IMR-90 (cell line): ENCODE measurements at regions not wholly inside any gene's neighbourhood (a gene's known extent, or its start where the extent isn't known, plus 50 kb on each side); places are given as distances from the start of the nearest gene placed in this dataset.

Experiments used
- ATAC-seq: fragments of 200-7000 bp; cut with Tn5 transposase; 2 replicates; pipeline ENCODE4 v1.9.1; 2020; ENCODE audit warnings: low read depth, mild to moderate bottlenecking, moderate library complexity
- BruUV-seq: library from RNA; stranded (reverse); fragments of 400-500 nt; replicated peaks from 2 replicates; lab custom pipeline; 2021; lab: Mats Ljungman, UMichigan
- CTCF ChIA-PET: fragments of 300-600 bp; formaldehyde crosslinking; extraction: SDS; loops from one replicate; lab custom pipeline; 2021; ENCODE audit warnings: antibody characterized with exemption; lab: Yijun Ruan, JAX
- POLR2A ChIA-PET: fragments of 300-600 bp; sonication (Branson Sonifier 250); formaldehyde crosslinking; loops from one replicate; lab custom pipeline; 2022; ENCODE audit warnings: antibody characterized with exemption; ENCODE audit not compliant: unreplicated experiment; lab: Charles Lee
- DNase-seq: peaks from one replicate; pipeline ENCODE4 v3.0.0; 2013
- H2AFZ ChIP-seq: replicated peaks from 2 replicates; pipeline ENCODE3; 2013; ENCODE audit warnings: low read length, mild to moderate bottlenecking; ENCODE audit not compliant: poor library complexity
- H2AK5ac ChIP-seq: 2 replicates; pipeline ENCODE4 v1.6.1; 2013; ENCODE audit warnings: low read depth, low read length, inconsistent platforms
- H2AK9ac ChIP-seq: replicated peaks from 2 replicates; pipeline ENCODE3; 2013; ENCODE audit warnings: mild to moderate bottlenecking, low read depth, low read length, moderate library complexity; ENCODE audit not compliant: poor library complexity
- H2BK120ac ChIP-seq: 2 replicates; pipeline ENCODE4 v1.6.1; 2013; ENCODE audit warnings: low read depth, low read length, inconsistent platforms
- H2BK15ac ChIP-seq: 3 replicates; pipeline ENCODE4 v1.6.1; 2013; ENCODE audit warnings: low read depth, low read length, inconsistent platforms
- H2BK20ac ChIP-seq: 2 replicates; pipeline ENCODE4 v1.6.1; 2013; ENCODE audit warnings: low read depth, mild to moderate bottlenecking, inconsistent platforms, low read length, moderate library complexity
- H2BK5ac ChIP-seq: 2 replicates; pipeline ENCODE4 v1.6.1; 2013; ENCODE audit warnings: mild to moderate bottlenecking, low read depth, low read length, inconsistent platforms; ENCODE audit not compliant: poor library complexity, severe bottlenecking
- H3K14ac ChIP-seq: replicated peaks from 2 replicates; pipeline ENCODE4 v1.6.1; 2013; ENCODE audit warnings: low read depth, low read length, inconsistent platforms
- H3K18ac ChIP-seq: 2 replicates; pipeline ENCODE4 v1.6.1; 2013; ENCODE audit warnings: low read depth, low read length, control low read depth
- H3K23ac ChIP-seq: 2 replicates; pipeline ENCODE4 v1.6.1; 2013; ENCODE audit warnings: low read depth, low read length, inconsistent platforms
- H3K27ac ChIP-seq: 2 replicates; pipeline ENCODE4 v1.5.1; 2013; ENCODE audit warnings: mild to moderate bottlenecking, control low read depth, low read length; ENCODE audit not compliant: insufficient read depth
- H3K27me3 ChIP-seq: 2 replicates; pipeline ENCODE4 v1.6.1; 2013; ENCODE audit warnings: low read length; ENCODE audit not compliant: control insufficient read depth, insufficient read depth
- H3K36me3 ChIP-seq: 2 replicates; pipeline ENCODE4 v1.6.1; 2013; ENCODE audit warnings: low read length, mixed read lengths; ENCODE audit not compliant: control insufficient read depth, insufficient read depth
- H3K4ac ChIP-seq: 2 replicates; pipeline ENCODE4 v1.6.1; 2013; ENCODE audit warnings: low read depth, low read length, inconsistent platforms
- H3K4me1 ChIP-seq: 2 replicates; pipeline ENCODE4 v1.6.1; 2013; ENCODE audit warnings: low read length, mixed read lengths; ENCODE audit not compliant: control insufficient read depth, insufficient read depth
- H3K4me2 ChIP-seq: 2 replicates; pipeline ENCODE4 v1.6.1; 2013; ENCODE audit warnings: low read depth, mild to moderate bottlenecking, control low read depth, low read length, moderate library complexity
- H3K4me3 ChIP-seq: 2 replicates; pipeline ENCODE4 v1.5.1; 2013; ENCODE audit warnings: low read depth, mild to moderate bottlenecking, control low read depth, low read length, moderate library complexity; ENCODE audit not compliant: insufficient read depth
- H3K56ac ChIP-seq: 2 replicates; pipeline ENCODE4 v1.6.1; 2013; ENCODE audit warnings: low read length, inconsistent platforms; ENCODE audit not compliant: insufficient read depth; ENCODE audit errors: extremely low read depth
- H3K79me1 ChIP-seq, 2 experiments: 2 replicates each; pipeline ENCODE4 v1.6.1; 2013; ENCODE audit warnings: low read length in 2 of 2, inconsistent platforms in 1 of 2, low read depth in 1 of 2
- H3K9ac ChIP-seq: 2 replicates; pipeline ENCODE4 v1.6.1; 2013; ENCODE audit warnings: low read depth, low read length, control low read depth
- H3K9me1 ChIP-seq: 2 replicates; pipeline ENCODE4 v1.6.1; 2013; ENCODE audit warnings: low read length, inconsistent platforms; ENCODE audit not compliant: insufficient read depth
- H3K9me3 ChIP-seq: 2 replicates; pipeline ENCODE4 v1.6.1; 2013; ENCODE audit warnings: low read length; ENCODE audit not compliant: control insufficient read depth, insufficient read depth
- H4K20me1 ChIP-seq: 2 replicates; pipeline ENCODE4 v1.6.1; 2013; ENCODE audit warnings: low read length, inconsistent platforms; ENCODE audit not compliant: insufficient read depth
- H4K5ac ChIP-seq: 2 replicates; pipeline ENCODE4 v1.6.1; 2013; ENCODE audit warnings: mild to moderate bottlenecking, low read depth, low read length, control low read depth
- H4K8ac ChIP-seq, 2 experiments: 2 replicates each; pipeline ENCODE4 v1.6.1; 2013; ENCODE audit warnings: low read depth in 2 of 2, low read length in 2 of 2, control low read depth in 1 of 2, inconsistent platforms in 1 of 2
- H4K91ac ChIP-seq: 2 replicates; pipeline ENCODE4 v1.6.1; 2013; ENCODE audit warnings: low read depth, low read length, inconsistent platforms; ENCODE audit not compliant: insufficient read depth
- BHLHE40 ChIP-seq: fragments of 150-350 bp; IDR thresholded peaks from 2 replicates; pipeline ENCODE4 v1.6.1; 2016; ENCODE audit warnings: mild to moderate bottlenecking, low read depth, low read length
- CEBPB ChIP-seq: IDR thresholded peaks from 2 replicates; pipeline ENCODE4 v1.6.1; 2012; ENCODE audit warnings: low read depth, low read length, improper control_type of control experiment
- CHD1 ChIP-seq: IDR thresholded peaks from 2 replicates; pipeline ENCODE4 v1.6.1; 2012; ENCODE audit warnings: low read depth, low read length, improper control_type of control experiment
- FOS ChIP-seq: fragments of 150-350 bp; IDR thresholded peaks from 2 replicates; pipeline ENCODE4 v1.6.1; 2016; ENCODE audit warnings: low read depth, low read length
- MAFK ChIP-seq: IDR thresholded peaks from 2 replicates; pipeline ENCODE4 v1.6.1; 2012; ENCODE audit warnings: low read depth, low read length, improper control_type of control experiment
- MAZ ChIP-seq: IDR thresholded peaks from 2 replicates; pipeline ENCODE4 v1.6.1; 2012; ENCODE audit warnings: low read depth, mild to moderate bottlenecking, low read length, improper control_type of control experiment, moderate library complexity, borderline replicate concordance
- MXI1 ChIP-seq: IDR thresholded peaks from 2 replicates; pipeline ENCODE4 v1.6.1; 2012; ENCODE audit warnings: low read depth, mild to moderate bottlenecking, low read length, moderate library complexity, borderline replicate concordance
- NFE2L2 ChIP-seq: fragments of 150-350 bp; IDR thresholded peaks from 2 replicates; pipeline ENCODE4 v1.6.1; 2016; ENCODE audit warnings: low read depth, mild to moderate bottlenecking, low read length
- POLR2A ChIP-seq: IDR thresholded peaks from 2 replicates; pipeline ENCODE4 v1.6.1; 2012; ENCODE audit warnings: mild to moderate bottlenecking, low read depth, low read length
- RAD21 ChIP-seq: IDR thresholded peaks from 2 replicates; pipeline ENCODE4 v1.6.1; 2012; ENCODE audit warnings: low read length, improper control_type of control experiment
- RCOR1 ChIP-seq: IDR thresholded peaks from 2 replicates; pipeline ENCODE4 v1.6.1; 2012; ENCODE audit warnings: mild to moderate bottlenecking, low read length, improper control_type of control experiment; ENCODE audit not compliant: insufficient replicate concordance
- RFX5 ChIP-seq: IDR thresholded peaks from 2 replicates; pipeline ENCODE4 v1.8.0; 2012; ENCODE audit warnings: low read depth, mild to moderate bottlenecking, low read length, moderate library complexity
- SMC3 ChIP-seq: fragments of 150-350 bp; IDR thresholded peaks from 2 replicates; pipeline ENCODE4 v1.6.1; 2016; ENCODE audit warnings: low read depth, mild to moderate bottlenecking, antibody characterized with exemption, low read length, moderate library complexity
- WGBS, 2 experiments: methylation state at CpG; one replicate each; pipeline versions ENCODE4 v1.1.5 to v1.1.7; 2013; ENCODE audit warnings: missing lambda C conversion rate in 2 of 2; ENCODE audit not compliant: insufficient read length in 1 of 2; ENCODE audit errors: extremely low coverage in 2 of 2; 5-methylcytosine and 5-hydroxymethylcytosine counted together
- dilution Hi-C: fragments of 300-500 bp; cut with HindIII; formaldehyde crosslinking; loops from one replicate; pipeline ENCODE4 v1.14.3; 2018; ENCODE audit warnings: low sequenced_read_pairs; ENCODE audit not compliant: unreplicated experiment
- in situ Hi-C: fragments of 300-500 bp; cut with MboI; formaldehyde crosslinking; loops from 3 replicates; pipeline ENCODE4 v1.14.3; 2019; ENCODE audit warnings: low sequenced_read_pairs, inconsistent platforms, mixed read lengths
- intact Hi-C: fragments of 100-400 bp; cut with micrococcal nuclease; formaldehyde crosslinking; loops from 2 replicates; pipeline ENCODE4 v1.10.0; 2022
- TF ChIP-seq, protein P1 (sequence below): conservative IDR thresholded peaks from 2 replicates; pipeline ENCODE4 v1.5.1; 2012; ENCODE audit warnings: mild to moderate bottlenecking, low read depth, low read length, improper control_type of control experiment
- TF ChIP-seq, protein P2 (sequence below): fragments of 150-350 bp; IDR thresholded peaks from 2 replicates; pipeline ENCODE4 v1.6.1; 2016; ENCODE audit warnings: low read depth, mild to moderate bottlenecking, low read length, moderate library complexity, borderline replicate concordance
- TF ChIP-seq, protein P3 (sequence below): fragments of 150-350 bp; IDR thresholded peaks from 2 replicates; pipeline ENCODE4 v1.6.1; 2017; ENCODE audit warnings: mild to moderate bottlenecking, antibody characterized with exemption, low read length, low read depth

DNA sequence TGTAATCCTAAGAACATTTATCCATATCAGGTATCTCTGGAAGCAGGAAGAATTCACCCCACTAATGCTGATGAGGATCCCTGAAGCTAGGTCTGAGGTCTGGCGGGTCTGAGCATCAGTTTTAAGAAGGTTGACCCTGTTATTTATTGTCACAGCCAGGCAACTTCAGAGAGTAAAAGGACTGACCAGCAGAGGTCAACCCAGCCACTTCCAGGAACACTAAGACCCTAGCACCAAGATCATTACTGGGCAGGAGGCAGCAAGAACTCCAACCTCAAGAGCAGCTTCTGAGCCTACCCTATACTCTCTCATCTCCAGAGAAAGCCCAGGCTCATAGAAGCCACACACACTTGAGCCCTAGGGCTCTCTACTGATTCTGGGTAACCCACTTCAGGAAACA is 901.4 kb downstream of the DCDC2C start:
- Histone ChIP-seq H3K27ac (no peak overlapping the region), H3K56ac (no peak overlapping the region), H2BK5ac (no peak overlapping the region), H2BK120ac (no peak overlapping the region), H2AFZ (no peak overlapping the region), H3K79me1 (no peaks in the 10 kb centered on the region), H3K4me1 (no peaks in the 10 kb centered on the region), H2BK20ac (no peak overlapping the region), H4K20me1 (no peaks in the 10 kb centered on the region), H3K9me1 (no peaks in the 10 kb centered on the region), H2AK5ac (no peak overlapping the region), H3K14ac (no peak overlapping the region), H2AK9ac (no peak overlapping the region), H3K4me2 (no peak overlapping the region), H3K27me3 (no peaks in the 10 kb centered on the region), H4K91ac (no peak overlapping the region), H4K5ac (no peak overlapping the region), H4K8ac (no peak overlapping the region), H3K4me3 (no peak overlapping the region), H2BK15ac (no peak overlapping the region), H3K9ac (no peak overlapping the region), H3K9me3 (peaks cover 8% of the 10 kb centered on the region), H3K36me3 (no peaks in the 10 kb centered on the region), H3K4ac (no peak overlapping the region), H3K23ac (no peak overlapping the region), H3K18ac (no peak overlapping the region)
- ChIA-PET POLR2A (no interaction called here), CTCF (no interaction called here)
- DNase-seq (no peak), ATAC-seq (no peak)
- dilution Hi-C loops: no loop called here
- WGBS, 2 experiments: no CpG with 5 or more reads among the region's 1 CpG
- in situ Hi-C loops: no loop called here
- no TSS peak for BruUV-seq
- TF ChIP-seq FOS (no peak), MAZ (no peak), NFE2L2 (no peak), BHLHE40 (no peak), RAD21 (no peak), MXI1 (no peak), CEBPB (no peak), RFX5 (no peak), RCOR1 (no peak), CHD1 (no peak), MAFK (no peak), SMC3 (no peak), POLR2A (no peak)
- TF ChIP-seq, protein P1, sequence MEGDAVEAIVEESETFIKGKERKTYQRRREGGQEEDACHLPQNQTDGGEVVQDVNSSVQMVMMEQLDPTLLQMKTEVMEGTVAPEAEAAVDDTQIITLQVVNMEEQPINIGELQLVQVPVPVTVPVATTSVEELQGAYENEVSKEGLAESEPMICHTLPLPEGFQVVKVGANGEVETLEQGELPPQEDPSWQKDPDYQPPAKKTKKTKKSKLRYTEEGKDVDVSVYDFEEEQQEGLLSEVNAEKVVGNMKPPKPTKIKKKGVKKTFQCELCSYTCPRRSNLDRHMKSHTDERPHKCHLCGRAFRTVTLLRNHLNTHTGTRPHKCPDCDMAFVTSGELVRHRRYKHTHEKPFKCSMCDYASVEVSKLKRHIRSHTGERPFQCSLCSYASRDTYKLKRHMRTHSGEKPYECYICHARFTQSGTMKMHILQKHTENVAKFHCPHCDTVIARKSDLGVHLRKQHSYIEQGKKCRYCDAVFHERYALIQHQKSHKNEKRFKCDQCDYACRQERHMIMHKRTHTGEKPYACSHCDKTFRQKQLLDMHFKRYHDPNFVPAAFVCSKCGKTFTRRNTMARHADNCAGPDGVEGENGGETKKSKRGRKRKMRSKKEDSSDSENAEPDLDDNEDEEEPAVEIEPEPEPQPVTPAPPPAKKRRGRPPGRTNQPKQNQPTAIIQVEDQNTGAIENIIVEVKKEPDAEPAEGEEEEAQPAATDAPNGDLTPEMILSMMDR: no peak
- TF ChIP-seq, protein P2, sequence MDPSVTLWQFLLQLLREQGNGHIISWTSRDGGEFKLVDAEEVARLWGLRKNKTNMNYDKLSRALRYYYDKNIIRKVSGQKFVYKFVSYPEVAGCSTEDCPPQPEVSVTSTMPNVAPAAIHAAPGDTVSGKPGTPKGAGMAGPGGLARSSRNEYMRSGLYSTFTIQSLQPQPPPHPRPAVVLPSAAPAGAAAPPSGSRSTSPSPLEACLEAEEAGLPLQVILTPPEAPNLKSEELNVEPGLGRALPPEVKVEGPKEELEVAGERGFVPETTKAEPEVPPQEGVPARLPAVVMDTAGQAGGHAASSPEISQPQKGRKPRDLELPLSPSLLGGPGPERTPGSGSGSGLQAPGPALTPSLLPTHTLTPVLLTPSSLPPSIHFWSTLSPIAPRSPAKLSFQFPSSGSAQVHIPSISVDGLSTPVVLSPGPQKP: no peak
- TF ChIP-seq, protein P3, sequence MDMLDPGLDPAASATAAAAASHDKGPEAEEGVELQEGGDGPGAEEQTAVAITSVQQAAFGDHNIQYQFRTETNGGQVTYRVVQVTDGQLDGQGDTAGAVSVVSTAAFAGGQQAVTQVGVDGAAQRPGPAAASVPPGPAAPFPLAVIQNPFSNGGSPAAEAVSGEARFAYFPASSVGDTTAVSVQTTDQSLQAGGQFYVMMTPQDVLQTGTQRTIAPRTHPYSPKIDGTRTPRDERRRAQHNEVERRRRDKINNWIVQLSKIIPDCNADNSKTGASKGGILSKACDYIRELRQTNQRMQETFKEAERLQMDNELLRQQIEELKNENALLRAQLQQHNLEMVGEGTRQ: no peak
- intact Hi-C loops: no loop called here
